BE2C (cell line): ENCODE measurements at regions not wholly inside any gene's neighbourhood (a gene's known extent, or its start where the extent isn't known, plus 50 kb on each side); places are given as distances from the start of the nearest gene placed in this dataset.

ENCODE experiments used
- DNase-seq: peaks from one replicate; pipeline ENCODE4 v3.0.0-alpha.2; 2020
- H3K27me3 ChIP-seq: fragments of 250-450 bp; sonication (Bioruptor Pico); 2 replicates; pipeline ENCODE4 v1.5.1; 2020; ENCODE audit warnings: mild to moderate bottlenecking
- H3K36me3 ChIP-seq: fragments of 250-450 bp; sonication (Bioruptor Pico); 2 replicates; pipeline ENCODE4 v1.5.1; 2020; ENCODE audit warnings: mild to moderate bottlenecking
- H3K4me1 ChIP-seq: fragments of 250-450 bp; sonication (Bioruptor Pico); 2 replicates; pipeline ENCODE4 v1.5.1; 2020
- H3K4me3 ChIP-seq: 2 replicates; pipeline ENCODE4 v1.5.1; 2011; ENCODE audit warnings: low read depth, low read length
- H3K9me3 ChIP-seq: fragments of 250-450 bp; sonication (Bioruptor Pico); 2 replicates; pipeline ENCODE4 v1.5.1; 2020
- TF ChIP-seq, protein P1 (sequence below): IDR thresholded peaks from 2 replicates; pipeline ENCODE4 v1.5.1; 2012; ENCODE audit warnings: mild to moderate bottlenecking, low read depth, low read length

DNA sequence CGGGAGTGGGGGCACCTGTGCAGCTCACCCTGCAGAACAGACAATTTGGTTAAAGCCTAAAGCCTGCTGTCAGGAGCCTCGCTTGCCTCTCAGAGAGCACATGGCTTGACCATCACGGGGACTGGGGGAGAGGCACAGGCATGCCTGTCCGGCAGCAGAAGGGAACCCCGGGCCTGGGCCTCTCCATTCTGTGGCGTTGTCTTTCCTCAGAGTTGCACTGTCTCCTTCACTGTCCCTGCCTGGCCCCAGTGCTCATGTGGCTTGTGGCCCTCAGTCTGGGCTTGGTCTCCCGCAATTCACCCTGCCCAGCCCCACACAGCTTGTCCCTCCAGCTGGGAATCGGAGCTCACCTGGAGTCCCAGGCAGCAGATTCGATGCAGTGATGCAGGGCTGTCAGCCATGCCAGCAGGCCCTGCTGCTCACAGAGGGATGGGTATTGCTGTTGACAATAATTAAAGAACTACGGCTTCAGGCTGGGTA lies 189.9 kb downstream of the SEC14L1 start:
- Histone ChIP-seq H3K36me3 (no peaks in the 10 kb centered on the region), H3K4me1 (no peaks in the 10 kb centered on the region), H3K9me3 (no peaks in the 10 kb centered on the region), H3K27me3 (no peaks in the 10 kb centered on the region), H3K4me3 (no peak overlapping the region)
- TF ChIP-seq, protein P1, sequence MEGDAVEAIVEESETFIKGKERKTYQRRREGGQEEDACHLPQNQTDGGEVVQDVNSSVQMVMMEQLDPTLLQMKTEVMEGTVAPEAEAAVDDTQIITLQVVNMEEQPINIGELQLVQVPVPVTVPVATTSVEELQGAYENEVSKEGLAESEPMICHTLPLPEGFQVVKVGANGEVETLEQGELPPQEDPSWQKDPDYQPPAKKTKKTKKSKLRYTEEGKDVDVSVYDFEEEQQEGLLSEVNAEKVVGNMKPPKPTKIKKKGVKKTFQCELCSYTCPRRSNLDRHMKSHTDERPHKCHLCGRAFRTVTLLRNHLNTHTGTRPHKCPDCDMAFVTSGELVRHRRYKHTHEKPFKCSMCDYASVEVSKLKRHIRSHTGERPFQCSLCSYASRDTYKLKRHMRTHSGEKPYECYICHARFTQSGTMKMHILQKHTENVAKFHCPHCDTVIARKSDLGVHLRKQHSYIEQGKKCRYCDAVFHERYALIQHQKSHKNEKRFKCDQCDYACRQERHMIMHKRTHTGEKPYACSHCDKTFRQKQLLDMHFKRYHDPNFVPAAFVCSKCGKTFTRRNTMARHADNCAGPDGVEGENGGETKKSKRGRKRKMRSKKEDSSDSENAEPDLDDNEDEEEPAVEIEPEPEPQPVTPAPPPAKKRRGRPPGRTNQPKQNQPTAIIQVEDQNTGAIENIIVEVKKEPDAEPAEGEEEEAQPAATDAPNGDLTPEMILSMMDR, result no peak
- no peak for DNase-seq

DNA sequence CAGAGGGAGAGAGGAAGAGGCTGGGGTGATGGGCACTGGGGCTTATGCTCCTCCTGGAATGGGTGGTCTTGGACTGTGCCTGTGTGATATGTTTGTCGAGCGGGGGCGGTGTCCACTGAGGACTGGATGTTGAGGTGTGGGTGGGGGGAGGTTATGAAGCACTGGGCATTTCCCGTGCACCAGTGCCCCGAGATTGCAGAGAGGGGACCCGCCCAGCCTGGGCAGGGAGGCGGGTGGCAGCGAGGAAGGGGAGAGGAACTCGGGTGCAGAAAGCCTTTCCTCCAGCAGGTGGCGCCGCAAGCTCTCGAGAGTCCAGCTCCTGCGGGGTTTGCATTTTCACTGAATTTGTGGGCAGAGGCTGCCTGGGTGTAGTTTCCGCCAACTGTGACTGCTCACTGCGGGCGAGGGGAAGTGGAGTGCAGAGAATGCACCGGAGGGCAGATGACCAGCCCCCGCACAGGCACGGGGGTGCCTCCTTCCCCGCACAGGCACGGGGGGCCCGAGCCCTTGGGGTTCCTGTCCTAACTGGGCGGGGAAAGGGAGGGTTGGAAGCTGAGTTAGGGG lies 190.6 kb downstream of the SEC14L1 start:
- TF ChIP-seq, protein P1, result peak; percentile 94
- H3K27me3 ChIP-seq, result no peaks in the 10 kb centered on the region
- no peaks in the 10 kb centered on the region for H3K4me1 ChIP-seq
- DNase-seq, result peak; percentile 94
- no peaks in the 10 kb centered on the region for H3K36me3 ChIP-seq
- peak overlapping the region; percentile 36 for H3K4me3 ChIP-seq
- H3K9me3 ChIP-seq, result no peaks in the 10 kb centered on the region

DNA sequence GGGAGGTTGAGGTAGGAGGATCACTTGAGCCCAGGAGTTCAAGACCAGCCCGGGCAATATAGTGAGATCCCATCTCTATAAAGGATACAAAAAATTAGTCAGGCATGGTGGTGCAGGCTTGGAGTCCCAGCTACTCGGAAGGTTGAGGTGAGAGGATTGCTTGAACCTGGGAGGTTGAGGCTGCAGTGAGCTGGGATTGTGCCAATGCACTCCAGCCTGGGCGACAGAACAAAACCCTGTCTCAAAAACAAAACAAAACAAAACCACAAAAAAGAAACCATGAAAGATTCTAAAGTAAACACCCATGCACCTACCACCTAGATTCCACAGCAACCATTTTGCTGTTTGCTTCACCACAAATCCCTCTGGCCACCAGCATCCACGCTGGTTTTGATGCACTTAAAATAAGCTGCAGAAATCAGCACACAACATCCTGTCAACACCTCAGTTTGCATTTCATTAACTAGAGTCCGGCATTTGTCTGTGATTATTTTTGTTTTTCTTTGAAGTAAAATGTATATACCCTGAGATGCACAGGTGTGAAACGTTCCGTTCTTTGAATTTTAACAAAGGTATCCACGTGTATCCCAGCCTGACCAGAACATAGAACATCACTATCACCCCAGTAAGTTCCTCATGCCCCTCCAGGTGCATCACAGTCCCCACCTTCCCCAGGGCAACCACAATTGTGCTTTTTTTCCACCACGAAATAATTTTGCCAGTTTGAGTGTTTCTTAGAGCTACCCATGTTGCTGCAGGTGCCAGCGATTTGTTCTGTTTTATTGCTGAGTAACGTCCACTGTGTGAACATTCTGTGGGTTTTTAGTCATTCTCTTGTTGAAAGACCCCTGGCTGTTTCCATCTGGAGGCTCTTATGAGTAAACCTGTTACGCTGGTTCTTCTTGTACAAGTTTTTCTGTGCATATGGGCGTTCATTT lies 191.5 kb downstream of the SEC14L1 start:
- DNase-seq, result no peak
- Histone ChIP-seq H3K27me3 (no peaks in the 10 kb centered on the region), H3K36me3 (no peaks in the 10 kb centered on the region), H3K4me1 (no peaks in the 10 kb centered on the region), H3K9me3 (0 out of 2 replicates have a peak, but pooled peaks cover 2% of the 10 kb centered on the region), H3K4me3 (no peak overlapping the region)
- TF ChIP-seq, protein P1, result no peak

DNA sequence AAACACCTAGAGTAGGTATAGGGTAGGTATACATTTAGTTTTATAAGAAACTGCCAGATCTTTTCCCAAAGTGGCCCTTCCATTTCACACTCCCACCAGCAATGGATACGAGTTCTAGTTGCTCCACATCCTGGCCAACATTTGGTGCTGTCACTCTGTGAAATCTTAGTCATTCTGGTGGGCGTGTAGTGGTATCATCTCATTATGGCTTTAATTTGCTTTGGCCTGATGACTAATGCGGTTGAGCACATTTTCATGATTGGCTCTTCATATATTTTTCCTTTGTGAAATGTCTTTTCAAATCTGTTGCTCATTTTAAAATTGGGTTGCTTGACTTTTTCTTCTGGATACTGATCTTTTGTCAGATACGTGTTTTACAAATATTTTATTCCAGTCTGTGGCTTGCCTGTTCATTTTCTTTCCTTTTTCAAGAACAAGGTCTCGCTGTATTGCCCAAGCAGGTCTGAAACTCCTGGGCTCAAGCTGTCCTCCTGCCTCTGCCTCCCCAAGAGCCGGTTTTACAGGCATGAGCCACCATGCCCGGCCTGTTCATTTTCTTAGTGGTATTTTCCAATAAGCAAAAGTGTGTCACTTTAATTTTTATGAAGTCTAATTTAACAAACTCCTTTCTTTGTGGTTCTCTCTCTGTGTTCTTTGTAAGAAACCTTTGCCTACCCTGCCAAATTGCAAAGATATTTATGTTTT lies 192.4 kb downstream of the SEC14L1 start:
- 0 out of 2 replicates have a peak, but pooled peaks cover 2% of the 10 kb centered on the region for H3K9me3 ChIP-seq
- no peak overlapping the region for H3K4me3 ChIP-seq
- DNase-seq, result no peak
- TF ChIP-seq, protein P1, result no peak
- H3K4me1 ChIP-seq, result no peaks in the 10 kb centered on the region
- no peaks in the 10 kb centered on the region for H3K36me3 ChIP-seq
- no peaks in the 10 kb centered on the region for H3K27me3 ChIP-seq

DNA sequence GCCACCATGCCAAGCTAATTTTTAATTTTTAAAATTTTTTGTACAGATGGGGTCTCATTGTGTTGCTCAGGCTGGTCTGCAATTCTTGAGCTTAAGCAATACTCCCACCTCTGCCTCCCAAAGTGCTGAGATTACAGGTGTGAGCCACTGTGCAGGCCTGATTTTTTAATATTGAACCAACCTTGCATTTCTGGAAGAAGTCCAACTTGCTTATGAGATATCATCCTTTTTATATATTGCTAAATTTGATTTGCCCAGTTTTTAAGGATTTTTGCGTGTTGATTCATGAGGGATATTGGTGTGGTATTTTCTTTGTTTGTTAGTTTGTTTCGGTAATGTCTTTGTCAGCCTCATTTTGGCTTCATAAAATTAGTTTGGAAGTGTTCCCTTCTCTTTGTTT lies 196.4 kb downstream of the SEC14L1 start:
- Histone ChIP-seq H3K27me3 (no peaks in the 10 kb centered on the region), H3K4me1 (no peaks in the 10 kb centered on the region), H3K9me3 (0 out of 2 replicates have a peak, but pooled peaks cover 2% of the 10 kb centered on the region), H3K36me3 (no peaks in the 10 kb centered on the region), H3K4me3 (no peak overlapping the region)
- no peak for DNase-seq
- TF ChIP-seq, protein P1, result no peak
